GM23338 (cell line): ENCODE measurements at regions not wholly inside any gene's neighbourhood (a gene's known extent, or its start where the extent isn't known, plus 50 kb on each side); places are given as distances from the start of the nearest gene placed in this dataset.

Experiments used
- CREB1 ChIP-seq: fragments of 250-450 bp; sonication (Bioruptor Pico); IDR thresholded peaks from 2 replicates; pipeline ENCODE4 v1.5.0; 2020; ENCODE audit warnings: low read depth, mild to moderate bottlenecking, moderate library complexity
- TF ChIP-seq, protein P1 (sequence below), 2 experiments: fragments of 200-600 bp in 1 of 2; sonication (generic) in 1 of 2; conservative IDR thresholded peaks; 2 replicates each; pipeline versions ENCODE4 v1.5.1 to v1.6.1; 2016 to 2017; ENCODE audit warnings: antibody characterized with exemption in 2 of 2, low read depth in 2 of 2, mild to moderate bottlenecking in 2 of 2, moderate library complexity in 1 of 2
- TF ChIP-seq, protein P2 (sequence below): fragments of 250-450 bp; sonication (Bioruptor Pico); IDR thresholded peaks from 2 replicates; pipeline ENCODE4 v1.5.0; 2020; ENCODE audit warnings: mild to moderate bottlenecking, moderate library complexity

GRCh38 chr4:179563741-179564140 lies 2121.5 kb upstream of the AGA start:
- TF ChIP-seq, protein P1, sequence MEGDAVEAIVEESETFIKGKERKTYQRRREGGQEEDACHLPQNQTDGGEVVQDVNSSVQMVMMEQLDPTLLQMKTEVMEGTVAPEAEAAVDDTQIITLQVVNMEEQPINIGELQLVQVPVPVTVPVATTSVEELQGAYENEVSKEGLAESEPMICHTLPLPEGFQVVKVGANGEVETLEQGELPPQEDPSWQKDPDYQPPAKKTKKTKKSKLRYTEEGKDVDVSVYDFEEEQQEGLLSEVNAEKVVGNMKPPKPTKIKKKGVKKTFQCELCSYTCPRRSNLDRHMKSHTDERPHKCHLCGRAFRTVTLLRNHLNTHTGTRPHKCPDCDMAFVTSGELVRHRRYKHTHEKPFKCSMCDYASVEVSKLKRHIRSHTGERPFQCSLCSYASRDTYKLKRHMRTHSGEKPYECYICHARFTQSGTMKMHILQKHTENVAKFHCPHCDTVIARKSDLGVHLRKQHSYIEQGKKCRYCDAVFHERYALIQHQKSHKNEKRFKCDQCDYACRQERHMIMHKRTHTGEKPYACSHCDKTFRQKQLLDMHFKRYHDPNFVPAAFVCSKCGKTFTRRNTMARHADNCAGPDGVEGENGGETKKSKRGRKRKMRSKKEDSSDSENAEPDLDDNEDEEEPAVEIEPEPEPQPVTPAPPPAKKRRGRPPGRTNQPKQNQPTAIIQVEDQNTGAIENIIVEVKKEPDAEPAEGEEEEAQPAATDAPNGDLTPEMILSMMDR (conservative IDR thresholded peaks at IDR 0.05; ENCODE audit: low read depth in 2 of 2) = no peak
- TF ChIP-seq CREB1 = no peak
- TF ChIP-seq, protein P2, sequence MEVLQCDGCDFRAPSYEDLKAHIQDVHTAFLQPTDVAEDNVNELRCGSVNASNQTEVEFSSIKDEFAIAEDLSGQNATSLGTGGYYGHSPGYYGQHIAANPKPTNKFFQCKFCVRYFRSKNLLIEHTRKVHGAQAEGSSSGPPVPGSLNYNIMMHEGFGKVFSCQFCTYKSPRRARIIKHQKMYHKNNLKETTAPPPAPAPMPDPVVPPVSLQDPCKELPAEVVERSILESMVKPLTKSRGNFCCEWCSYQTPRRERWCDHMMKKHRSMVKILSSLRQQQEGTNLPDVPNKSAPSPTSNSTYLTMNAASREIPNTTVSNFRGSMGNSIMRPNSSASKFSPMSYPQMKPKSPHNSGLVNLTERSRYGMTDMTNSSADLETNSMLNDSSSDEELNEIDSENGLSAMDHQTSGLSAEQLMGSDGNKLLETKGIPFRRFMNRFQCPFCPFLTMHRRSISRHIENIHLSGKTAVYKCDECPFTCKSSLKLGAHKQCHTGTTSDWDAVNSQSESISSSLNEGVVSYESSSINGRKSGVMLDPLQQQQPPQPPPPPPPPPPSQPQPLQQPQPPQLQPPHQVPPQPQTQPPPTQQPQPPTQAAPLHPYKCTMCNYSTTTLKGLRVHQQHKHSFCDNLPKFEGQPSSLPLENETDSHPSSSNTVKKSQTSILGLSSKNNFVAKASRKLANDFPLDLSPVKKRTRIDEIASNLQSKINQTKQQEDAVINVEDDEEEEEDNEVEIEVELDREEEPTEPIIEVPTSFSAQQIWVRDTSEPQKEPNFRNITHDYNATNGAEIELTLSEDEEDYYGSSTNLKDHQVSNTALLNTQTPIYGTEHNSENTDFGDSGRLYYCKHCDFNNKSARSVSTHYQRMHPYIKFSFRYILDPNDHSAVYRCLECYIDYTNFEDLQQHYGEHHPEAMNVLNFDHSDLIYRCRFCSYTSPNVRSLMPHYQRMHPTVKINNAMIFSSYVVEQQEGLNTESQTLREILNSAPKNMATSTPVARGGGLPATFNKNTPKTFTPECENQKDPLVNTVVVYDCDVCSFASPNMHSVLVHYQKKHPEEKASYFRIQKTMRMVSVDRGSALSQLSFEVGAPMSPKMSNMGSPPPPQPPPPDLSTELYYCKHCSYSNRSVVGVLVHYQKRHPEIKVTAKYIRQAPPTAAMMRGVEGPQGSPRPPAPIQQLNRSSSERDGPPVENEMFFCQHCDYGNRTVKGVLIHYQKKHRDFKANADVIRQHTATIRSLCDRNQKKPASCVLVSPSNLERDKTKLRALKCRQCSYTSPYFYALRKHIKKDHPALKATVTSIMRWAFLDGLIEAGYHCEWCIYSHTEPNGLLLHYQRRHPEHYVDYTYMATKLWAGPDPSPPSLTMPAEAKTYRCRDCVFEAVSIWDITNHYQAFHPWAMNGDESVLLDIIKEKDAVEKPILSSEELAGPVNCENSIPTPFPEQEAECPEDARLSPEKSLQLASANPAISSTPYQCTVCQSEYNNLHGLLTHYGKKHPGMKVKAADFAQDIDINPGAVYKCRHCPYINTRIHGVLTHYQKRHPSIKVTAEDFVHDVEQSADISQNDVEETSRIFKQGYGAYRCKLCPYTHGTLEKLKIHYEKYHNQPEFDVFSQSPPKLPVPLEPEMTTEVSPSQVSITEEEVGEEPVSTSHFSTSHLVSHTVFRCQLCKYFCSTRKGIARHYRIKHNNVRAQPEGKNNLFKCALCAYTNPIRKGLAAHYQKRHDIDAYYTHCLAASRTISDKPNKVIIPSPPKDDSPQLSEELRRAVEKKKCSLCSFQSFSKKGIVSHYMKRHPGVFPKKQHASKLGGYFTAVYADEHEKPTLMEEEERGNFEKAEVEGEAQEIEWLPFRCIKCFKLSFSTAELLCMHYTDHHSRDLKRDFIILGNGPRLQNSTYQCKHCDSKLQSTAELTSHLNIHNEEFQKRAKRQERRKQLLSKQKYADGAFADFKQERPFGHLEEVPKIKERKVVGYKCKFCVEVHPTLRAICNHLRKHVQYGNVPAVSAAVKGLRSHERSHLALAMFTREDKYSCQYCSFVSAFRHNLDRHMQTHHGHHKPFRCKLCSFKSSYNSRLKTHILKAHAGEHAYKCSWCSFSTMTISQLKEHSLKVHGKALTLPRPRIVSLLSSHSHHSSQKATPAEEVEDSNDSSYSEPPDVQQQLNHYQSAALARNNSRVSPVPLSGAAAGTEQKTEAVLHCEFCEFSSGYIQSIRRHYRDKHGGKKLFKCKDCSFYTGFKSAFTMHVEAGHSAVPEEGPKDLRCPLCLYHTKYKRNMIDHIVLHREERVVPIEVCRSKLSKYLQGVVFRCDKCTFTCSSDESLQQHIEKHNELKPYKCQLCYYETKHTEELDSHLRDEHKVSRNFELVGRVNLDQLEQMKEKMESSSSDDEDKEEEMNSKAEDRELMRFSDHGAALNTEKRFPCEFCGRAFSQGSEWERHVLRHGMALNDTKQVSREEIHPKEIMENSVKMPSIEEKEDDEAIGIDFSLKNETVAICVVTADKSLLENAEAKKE (CRISPR knock-in tag) = no peak
